ENCODE measurements at regions not wholly inside any gene's neighbourhood (a gene's known extent, or its start where the extent isn't known, plus 50 kb on each side); places are given as distances from the start of the nearest gene placed in this dataset.

DNA sequence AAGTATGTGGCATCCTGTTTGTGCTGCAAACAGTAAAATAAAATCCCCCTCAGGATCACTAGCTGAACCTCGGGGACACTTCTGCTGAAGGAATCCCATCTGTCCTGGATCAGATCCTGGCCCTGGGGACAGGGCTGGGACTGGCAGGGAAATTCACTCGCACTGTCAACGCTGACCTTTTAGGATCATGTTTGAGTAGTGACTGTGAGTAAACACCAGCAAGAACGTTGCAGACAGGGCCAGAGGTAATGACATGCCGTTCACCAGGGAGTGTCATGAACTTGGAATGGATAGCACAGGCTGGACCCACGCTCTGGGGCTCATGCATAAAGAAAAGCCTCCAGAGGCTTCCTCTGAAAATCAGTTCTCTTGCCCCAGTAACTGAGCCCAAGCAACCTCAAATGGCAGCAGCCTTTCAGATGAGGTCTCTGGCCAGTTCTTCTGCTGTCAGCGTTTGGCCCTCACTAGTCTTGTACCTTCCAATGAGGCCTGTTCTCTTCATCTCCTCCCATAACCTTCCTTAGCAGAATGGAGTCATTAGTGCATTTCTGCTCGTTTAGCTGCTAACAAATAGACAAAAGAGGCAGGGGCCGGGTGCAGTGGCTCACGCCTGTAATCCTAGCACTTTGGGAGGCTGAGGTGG is 51.0 kb upstream of the BARX2 start:
- no peak overlapping the region for H3K27ac ChIP-seq (ENCODE audit: low read length)
- no peaks in the 10 kb centered on the region for H3K27me3 ChIP-seq (ENCODE audit: control insufficient read depth, insufficient read depth, low read length)
- CTCF ChIA-PET, result no interaction called here
- peak; percentile 90 for ATAC-seq
- H3K4me3 ChIP-seq (ENCODE audit: low read depth in 2 of 2, low read length in 2 of 2), result no peak overlapping the region
- no peaks in the 10 kb centered on the region for H3K9me3 ChIP-seq (ENCODE audit: control insufficient read depth, insufficient read depth, low read depth, low read length)
- peak; percentile 35 for DNase-seq (ENCODE audit: low read depth, low spot score)
- TF ChIP-seq POLR2AphosphoS5 (IDR thresholded peaks at IDR 0.05; ENCODE audit: low read depth, low read length) (no peak), TCF7L2 (IDR thresholded peaks at IDR 0.05; ENCODE audit: low read depth, low read length) (no peak)
- TF ChIP-seq, protein P1, sequence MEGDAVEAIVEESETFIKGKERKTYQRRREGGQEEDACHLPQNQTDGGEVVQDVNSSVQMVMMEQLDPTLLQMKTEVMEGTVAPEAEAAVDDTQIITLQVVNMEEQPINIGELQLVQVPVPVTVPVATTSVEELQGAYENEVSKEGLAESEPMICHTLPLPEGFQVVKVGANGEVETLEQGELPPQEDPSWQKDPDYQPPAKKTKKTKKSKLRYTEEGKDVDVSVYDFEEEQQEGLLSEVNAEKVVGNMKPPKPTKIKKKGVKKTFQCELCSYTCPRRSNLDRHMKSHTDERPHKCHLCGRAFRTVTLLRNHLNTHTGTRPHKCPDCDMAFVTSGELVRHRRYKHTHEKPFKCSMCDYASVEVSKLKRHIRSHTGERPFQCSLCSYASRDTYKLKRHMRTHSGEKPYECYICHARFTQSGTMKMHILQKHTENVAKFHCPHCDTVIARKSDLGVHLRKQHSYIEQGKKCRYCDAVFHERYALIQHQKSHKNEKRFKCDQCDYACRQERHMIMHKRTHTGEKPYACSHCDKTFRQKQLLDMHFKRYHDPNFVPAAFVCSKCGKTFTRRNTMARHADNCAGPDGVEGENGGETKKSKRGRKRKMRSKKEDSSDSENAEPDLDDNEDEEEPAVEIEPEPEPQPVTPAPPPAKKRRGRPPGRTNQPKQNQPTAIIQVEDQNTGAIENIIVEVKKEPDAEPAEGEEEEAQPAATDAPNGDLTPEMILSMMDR (IDR thresholded peaks at IDR 0.05), result no peak
- TF ChIP-seq, protein P2, sequence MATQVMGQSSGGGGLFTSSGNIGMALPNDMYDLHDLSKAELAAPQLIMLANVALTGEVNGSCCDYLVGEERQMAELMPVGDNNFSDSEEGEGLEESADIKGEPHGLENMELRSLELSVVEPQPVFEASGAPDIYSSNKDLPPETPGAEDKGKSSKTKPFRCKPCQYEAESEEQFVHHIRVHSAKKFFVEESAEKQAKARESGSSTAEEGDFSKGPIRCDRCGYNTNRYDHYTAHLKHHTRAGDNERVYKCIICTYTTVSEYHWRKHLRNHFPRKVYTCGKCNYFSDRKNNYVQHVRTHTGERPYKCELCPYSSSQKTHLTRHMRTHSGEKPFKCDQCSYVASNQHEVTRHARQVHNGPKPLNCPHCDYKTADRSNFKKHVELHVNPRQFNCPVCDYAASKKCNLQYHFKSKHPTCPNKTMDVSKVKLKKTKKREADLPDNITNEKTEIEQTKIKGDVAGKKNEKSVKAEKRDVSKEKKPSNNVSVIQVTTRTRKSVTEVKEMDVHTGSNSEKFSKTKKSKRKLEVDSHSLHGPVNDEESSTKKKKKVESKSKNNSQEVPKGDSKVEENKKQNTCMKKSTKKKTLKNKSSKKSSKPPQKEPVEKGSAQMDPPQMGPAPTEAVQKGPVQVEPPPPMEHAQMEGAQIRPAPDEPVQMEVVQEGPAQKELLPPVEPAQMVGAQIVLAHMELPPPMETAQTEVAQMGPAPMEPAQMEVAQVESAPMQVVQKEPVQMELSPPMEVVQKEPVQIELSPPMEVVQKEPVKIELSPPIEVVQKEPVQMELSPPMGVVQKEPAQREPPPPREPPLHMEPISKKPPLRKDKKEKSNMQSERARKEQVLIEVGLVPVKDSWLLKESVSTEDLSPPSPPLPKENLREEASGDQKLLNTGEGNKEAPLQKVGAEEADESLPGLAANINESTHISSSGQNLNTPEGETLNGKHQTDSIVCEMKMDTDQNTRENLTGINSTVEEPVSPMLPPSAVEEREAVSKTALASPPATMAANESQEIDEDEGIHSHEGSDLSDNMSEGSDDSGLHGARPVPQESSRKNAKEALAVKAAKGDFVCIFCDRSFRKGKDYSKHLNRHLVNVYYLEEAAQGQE (IDR thresholded peaks at IDR 0.05; ENCODE audit: insufficient read depth in 1 of 2, low read depth in 2 of 2, low read length in 1 of 2), result no peak
- in situ Hi-C loops (cut with HindIII; ENCODE audit: low pct_unique_long_range_greater_than_20kb, low sequenced_read_pairs) (no loop called here), intact Hi-C loops (cut with micrococcal nuclease; ENCODE audit: unreplicated experiment) (no loop called here)
- no TSS peak for BruUV-seq (replicated peaks)
- H3K4me1 ChIP-seq (ENCODE audit: control insufficient read depth, insufficient read depth, low read length), result peaks cover 8% of the 10 kb centered on the region; the same call in 1 of the 2 replicates
- H3K36me3 ChIP-seq (ENCODE audit: control insufficient read depth, insufficient read depth, low read length), result no peaks in the 10 kb centered on the region
- POLR2A ChIA-PET, result interaction anchor here (0.6 kb wide), 1 partner anchor 337 kb away, joined by 4 read pairs; no protein-coding TSS in a partner anchor

DNA sequence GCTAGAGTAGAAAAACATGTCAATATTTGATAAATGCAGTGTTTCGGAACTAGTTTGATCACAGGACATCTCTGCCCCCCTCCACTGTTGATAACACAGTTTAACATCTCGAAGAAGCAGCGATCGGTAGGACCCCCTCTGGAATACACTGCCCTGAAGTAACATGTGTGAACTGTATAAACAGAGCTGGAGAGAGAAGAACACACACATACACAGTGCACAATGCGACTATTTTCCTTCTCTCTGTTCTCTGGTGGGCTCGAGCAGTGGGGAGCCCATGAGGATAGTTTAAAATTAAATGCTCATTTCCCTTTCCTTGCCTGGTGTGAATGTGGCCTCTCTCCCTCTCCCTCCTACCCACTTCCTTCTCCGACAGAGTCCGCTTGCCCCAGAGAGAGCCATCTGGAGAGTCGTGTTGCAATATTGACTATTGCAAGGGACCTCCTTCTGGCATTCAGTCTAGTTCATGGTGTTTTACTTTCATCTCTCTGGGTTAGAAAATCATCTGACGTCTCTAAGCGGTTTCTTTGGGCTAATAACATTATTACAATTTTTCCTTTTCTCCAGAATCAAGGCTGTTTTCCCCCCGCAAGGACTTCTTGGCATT is 51.6 kb upstream of the BARX2 start:
- intact Hi-C loops (cut with micrococcal nuclease; ENCODE audit: unreplicated experiment) (no loop called here), in situ Hi-C loops (cut with HindIII; ENCODE audit: low pct_unique_long_range_greater_than_20kb, low sequenced_read_pairs) (no loop called here)
- Histone ChIP-seq H3K27ac (ENCODE audit: low read length) (no peak overlapping the region), H3K4me3 (ENCODE audit: low read depth in 2 of 2, low read length in 2 of 2) (no peak overlapping the region), H3K9me3 (ENCODE audit: control insufficient read depth, insufficient read depth, low read depth, low read length) (no peaks in the 10 kb centered on the region), H3K4me1 (ENCODE audit: control insufficient read depth, insufficient read depth, low read length) (peaks cover 8% of the 10 kb centered on the region; the same call in 1 of the 2 replicates), H3K36me3 (ENCODE audit: control insufficient read depth, insufficient read depth, low read length) (no peaks in the 10 kb centered on the region), H3K27me3 (ENCODE audit: control insufficient read depth, insufficient read depth, low read length) (no peaks in the 10 kb centered on the region)
- DNase-seq (ENCODE audit: low read depth, low spot score), result no peak
- TF ChIP-seq POLR2AphosphoS5 (IDR thresholded peaks at IDR 0.05; ENCODE audit: low read depth, low read length), result no peak
- TF ChIP-seq SIN3A (IDR thresholded peaks at IDR 0.05; ENCODE audit: borderline replicate concordance, insufficient read depth, low read depth, low read length), result no peak
- TF ChIP-seq, protein P2 (IDR thresholded peaks at IDR 0.05; ENCODE audit: insufficient read depth in 1 of 2, low read depth in 2 of 2, low read length in 1 of 2), result no peak
- TF ChIP-seq, protein P1 (IDR thresholded peaks at IDR 0.05), result no peak
- TF ChIP-seq TCF7L2 (IDR thresholded peaks at IDR 0.05; ENCODE audit: low read depth, low read length), result no peak
- POLR2A ChIA-PET, result no interaction called here
- no peak for ATAC-seq
- CTCF ChIA-PET, result interaction anchor here (0.6 kb wide), 1 partner anchor 41 kb away, joined by 3 read pairs; no protein-coding TSS in a partner anchor
- no TSS peak for BruUV-seq (replicated peaks)
